ENCODE measurements at regions not wholly inside any gene's neighbourhood (a gene's known extent, or its start where the extent isn't known, plus 50 kb on each side); places are given as distances from the start of the nearest gene placed in this dataset.

GRCh38 chr13:22369840-22370239 lies 699.0 kb downstream of the FGF9 start:
- Histone ChIP-seq H2BK5ac (ENCODE audit: insufficient read length, low read length) (no peak overlapping the region), H4K20me1 (ENCODE audit: control insufficient read depth, insufficient read depth, insufficient read length) (no peaks in the 10 kb centered on the region), H2BK20ac (ENCODE audit: low read depth, low read length, poor library complexity, severe bottlenecking) (no peak overlapping the region), H3K4me2 (ENCODE audit: insufficient read depth, insufficient read length, low read length) (no peak overlapping the region), H3K14ac (ENCODE audit: insufficient read depth, low read length) (no peak overlapping the region), H3K23ac (ENCODE audit: insufficient read length, low read depth, low read length) (no peak overlapping the region), H3K9me3 (ENCODE audit: control insufficient read depth, low read depth, low read length) (peaks cover 19% of the 10 kb centered on the region), H3K56ac (ENCODE audit: insufficient read length, low read depth, low read length) (no peak overlapping the region), H3K4me1 (ENCODE audit: insufficient read depth, low read length) (no peaks in the 10 kb centered on the region), H3K23me2 (ENCODE audit: insufficient read length, low read depth, low read length, poor library complexity, severe bottlenecking) (no peaks in the 10 kb centered on the region), H3K9ac (ENCODE audit: extremely low read depth, insufficient read length, low read length) (no peak overlapping the region), H3K79me1 (ENCODE audit: insufficient read depth, low read depth, low read length, poor library complexity, severe bottlenecking) (no peaks in the 10 kb centered on the region), H2BK120ac (ENCODE audit: low read depth, low read length, poor library complexity, severe bottlenecking) (no peak overlapping the region), H3K4ac (ENCODE audit: low read depth, low read length) (no peak overlapping the region), H2AFZ (ENCODE audit: low read length) (no peak overlapping the region), H4K5ac (ENCODE audit: insufficient read length, low read depth, low read length) (no peak overlapping the region), H3K27ac (ENCODE audit: insufficient read length, low read depth, low read length) (no peak overlapping the region), H4K8ac (replicated peaks; ENCODE audit: insufficient read length, low read depth, low read length) (no peak overlapping the region), H4K91ac (ENCODE audit: insufficient read length, low read depth, low read length) (no peak overlapping the region), H3T11ph (ENCODE audit: low read length) (no peak overlapping the region), H3K18ac (ENCODE audit: insufficient read length, low read depth, low read length) (no peak overlapping the region), H2AK5ac (ENCODE audit: insufficient read length, low read length) (no peak overlapping the region), H2BK12ac (ENCODE audit: insufficient read length, low read depth, low read length) (no peak overlapping the region), H3K27me3 (ENCODE audit: insufficient read depth, low read length) (no peaks in the 10 kb centered on the region), H3K79me2 (ENCODE audit: insufficient read depth, low read length) (no peaks in the 10 kb centered on the region), H2BK15ac (ENCODE audit: low read depth, low read length) (no peak overlapping the region)
- DNase-seq, result peak; percentile 63
- Mint-ChIP-seq H3K4me1 (peaks cover 23 to 25% of the 10 kb centered on the region in 2 experiments), H3K9me3 (peaks cover 34 to 55% of the 10 kb centered on the region in 2 experiments), H3K27me3 (ENCODE audit: low read depth) (peaks cover 11% of the 10 kb centered on the region), H3K27ac (no peak overlapping the region), H3K36me3 (ENCODE audit: insufficient read depth in 1 of 3, low read depth in 3 of 3) (peaks cover 25 to 43% (median 27%) of the 10 kb centered on the region in 3 experiments), H3K4me3 (no peak overlapping the region)
- TF ChIP-seq CTCF (conservative IDR thresholded peaks at IDR 0.05), result no peak
